Gastroesophageal sphincter (tissue), 3 donors: ENCODE measurements at regions not wholly inside any gene's neighbourhood (a gene's known extent, or its start where the extent isn't known, plus 50 kb on each side); places are given as distances from the start of the nearest gene placed in this dataset.

ENCODE experiments used
- EP300 ChIP-seq: sonication (generic); formaldehyde crosslinking; IDR thresholded peaks from one replicate; pipeline ENCODE4 v1.6.1; 2017; ENCODE audit warnings: antibody characterized with exemption, mild to moderate bottlenecking
- POLR2A ChIP-seq, 2 donors: fragments of 450-650 bp; IDR thresholded peaks; one replicate each; pipeline ENCODE4 v1.6.1; 2017; ENCODE audit warnings: antibody characterized with exemption in 2 of 2, mild to moderate bottlenecking in 2 of 2, moderate library complexity in 1 of 2
- TF ChIP-seq, protein P1 (sequence below), 4 experiments: fragments of 200-600 bp in 2 of 4; fragments of 450-650 bp in 2 of 4; sonication (generic) in 1 of 4; IDR thresholded peaks; one replicate each; pipeline ENCODE4 v1.5.1; 2017 to 2019; ENCODE audit warnings: antibody characterized with exemption in 4 of 4, mild to moderate bottlenecking in 2 of 4, moderate library complexity in 2 of 4

DNA sequence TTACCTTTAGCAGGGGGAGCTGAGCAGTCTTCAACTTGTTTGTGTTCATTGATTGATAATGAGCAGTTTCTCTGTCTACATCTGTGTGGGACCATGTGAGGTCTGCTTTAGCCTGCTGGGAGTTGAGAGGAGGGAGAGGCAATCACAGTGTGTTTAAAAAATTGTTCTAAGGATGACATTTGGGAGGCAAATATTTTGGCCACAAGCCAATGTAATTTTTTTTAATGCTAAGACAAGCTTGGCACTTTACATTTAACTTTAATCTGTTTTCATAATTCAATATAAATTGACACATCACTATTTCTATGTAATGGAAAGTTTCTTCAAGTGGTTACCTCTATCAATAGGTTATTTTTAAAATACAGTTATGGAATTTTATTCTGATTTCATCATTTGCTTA is 55.9 kb upstream of the SEMA3A start:
- no peak for TF ChIP-seq EP300
- TF ChIP-seq, protein P1, sequence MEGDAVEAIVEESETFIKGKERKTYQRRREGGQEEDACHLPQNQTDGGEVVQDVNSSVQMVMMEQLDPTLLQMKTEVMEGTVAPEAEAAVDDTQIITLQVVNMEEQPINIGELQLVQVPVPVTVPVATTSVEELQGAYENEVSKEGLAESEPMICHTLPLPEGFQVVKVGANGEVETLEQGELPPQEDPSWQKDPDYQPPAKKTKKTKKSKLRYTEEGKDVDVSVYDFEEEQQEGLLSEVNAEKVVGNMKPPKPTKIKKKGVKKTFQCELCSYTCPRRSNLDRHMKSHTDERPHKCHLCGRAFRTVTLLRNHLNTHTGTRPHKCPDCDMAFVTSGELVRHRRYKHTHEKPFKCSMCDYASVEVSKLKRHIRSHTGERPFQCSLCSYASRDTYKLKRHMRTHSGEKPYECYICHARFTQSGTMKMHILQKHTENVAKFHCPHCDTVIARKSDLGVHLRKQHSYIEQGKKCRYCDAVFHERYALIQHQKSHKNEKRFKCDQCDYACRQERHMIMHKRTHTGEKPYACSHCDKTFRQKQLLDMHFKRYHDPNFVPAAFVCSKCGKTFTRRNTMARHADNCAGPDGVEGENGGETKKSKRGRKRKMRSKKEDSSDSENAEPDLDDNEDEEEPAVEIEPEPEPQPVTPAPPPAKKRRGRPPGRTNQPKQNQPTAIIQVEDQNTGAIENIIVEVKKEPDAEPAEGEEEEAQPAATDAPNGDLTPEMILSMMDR (IDR thresholded peaks at IDR 0.05) = no peak
- TF ChIP-seq POLR2A (IDR thresholded peaks at IDR 0.05) = no peak
